ENCODE measurements at regions not wholly inside any gene's neighbourhood (a gene's known extent, or its start where the extent isn't known, plus 50 kb on each side); places are given as distances from the start of the nearest gene placed in this dataset.
A peak's percentile ranks its signal among the peaks of the same experiment; 100 is the strongest.

DNA sequence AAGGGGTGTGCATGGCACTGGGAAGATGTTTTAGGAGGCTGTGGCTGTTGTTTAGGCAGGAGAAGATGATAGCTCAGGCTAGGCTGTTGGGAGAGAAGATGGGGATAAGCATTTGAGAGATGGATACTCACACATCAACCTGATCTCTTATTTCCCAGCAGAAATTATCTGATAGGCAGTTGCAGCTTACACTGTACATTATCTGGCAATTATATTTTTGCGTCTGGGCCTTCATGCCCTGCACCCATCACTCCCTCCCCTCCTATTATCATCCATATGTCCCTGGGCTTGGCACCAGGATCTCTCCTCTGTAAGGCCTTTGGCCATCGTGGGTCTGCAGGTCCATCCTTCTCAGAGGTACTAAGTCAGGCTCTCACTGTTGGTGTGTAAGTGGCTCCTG is 401.0 kb upstream of the EEF2KMT start:
- Mint-ChIP-seq H3K9me3 (peaks cover 0 to 7% of the 10 kb centered on the region in 2 donors), H3K27me3 (peaks cover under 1% of the 10 kb centered on the region), H3K27ac (no peak overlapping the region), H3K4me1 (no peaks in the 10 kb centered on the region), H3K4me3 (no peak overlapping the region)
- DNase-seq = no peak
- ATAC-seq = no peak

DNA sequence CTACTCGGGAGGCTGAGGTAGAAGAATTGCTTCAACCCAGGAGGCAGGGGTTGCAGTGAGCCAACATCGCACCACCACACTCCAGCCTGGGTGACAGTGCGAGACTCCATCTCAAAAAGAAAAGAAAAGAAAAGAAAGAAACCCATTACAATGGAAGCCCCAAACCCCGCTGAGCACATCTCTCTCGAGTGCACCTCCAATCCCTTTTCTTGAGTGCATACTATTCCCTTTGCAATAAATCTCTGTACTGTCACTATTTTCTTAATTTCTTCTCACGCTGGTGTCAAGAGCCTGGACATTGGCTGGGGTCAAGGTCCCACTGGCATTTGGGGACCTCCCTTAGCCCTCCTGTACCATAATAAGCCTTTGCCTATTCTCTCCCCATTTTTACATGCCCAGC is 398.4 kb upstream of the EEF2KMT start:
- Mint-ChIP-seq H3K9me3 (peaks cover 0 to 7% of the 10 kb centered on the region in 2 donors), H3K4me3 (no peak overlapping the region), H3K27me3 (peaks cover 5% of the 10 kb centered on the region), H3K4me1 (no peaks in the 10 kb centered on the region), H3K27ac (no peak overlapping the region)
- ATAC-seq (no peak), DNase-seq (no peak)

DNA sequence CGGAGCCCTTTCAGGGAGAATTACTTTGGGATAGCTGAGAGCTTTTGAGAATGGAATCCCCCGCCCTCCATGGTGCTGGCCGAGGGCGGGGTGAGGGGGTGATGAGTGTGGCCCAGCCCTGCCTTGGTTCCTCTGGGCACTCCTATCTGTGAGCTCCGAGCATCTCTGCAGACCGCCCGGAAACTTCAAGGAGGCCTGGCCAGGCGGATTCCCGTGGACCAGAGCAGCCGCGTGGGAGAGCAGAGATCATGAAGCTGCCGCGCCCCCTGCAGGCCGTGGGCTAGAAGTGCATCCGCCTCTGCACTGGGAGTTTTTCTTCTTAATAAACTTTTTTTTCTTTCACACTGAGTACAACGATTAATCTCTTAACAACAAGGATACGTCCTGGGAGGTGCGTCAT is 392.9 kb upstream of the EEF2KMT start:
- Mint-ChIP-seq H3K27ac (no peak overlapping the region), H3K9me3 (no peaks in the 10 kb centered on the region), H3K4me3 (no peak overlapping the region), H3K4me1 (no peaks in the 10 kb centered on the region), H3K27me3 (peaks cover 5% of the 10 kb centered on the region)
- ATAC-seq (no peak), DNase-seq (peak; percentile 2 to 19)

DNA sequence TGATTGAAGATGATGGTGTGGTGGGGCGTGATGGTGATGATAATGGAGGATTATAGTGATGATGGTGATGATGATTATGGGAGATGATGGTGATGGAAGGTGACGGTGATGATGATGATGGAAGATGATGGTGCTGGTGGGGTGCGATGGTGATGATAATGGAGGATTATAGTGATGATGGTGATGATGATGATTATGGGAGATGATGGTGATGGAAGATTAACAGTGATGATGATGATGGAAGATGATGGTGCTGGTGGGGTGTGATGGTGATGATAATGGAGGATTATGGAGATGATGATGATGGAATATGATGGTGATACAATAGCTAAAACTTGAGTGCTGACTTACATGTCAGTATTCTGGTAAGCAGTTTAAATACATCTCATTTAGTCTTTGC is 391.0 kb upstream of the EEF2KMT start:
- H3K4me1 Mint-ChIP-seq = no peaks in the 10 kb centered on the region
- ATAC-seq (no peak), DNase-seq (no peak)
- no peak overlapping the region for H3K4me3 Mint-ChIP-seq
- no peaks in the 10 kb centered on the region for H3K9me3 Mint-ChIP-seq
- no peak overlapping the region for H3K27ac Mint-ChIP-seq
- peaks cover 5% of the 10 kb centered on the region for H3K27me3 Mint-ChIP-seq

DNA sequence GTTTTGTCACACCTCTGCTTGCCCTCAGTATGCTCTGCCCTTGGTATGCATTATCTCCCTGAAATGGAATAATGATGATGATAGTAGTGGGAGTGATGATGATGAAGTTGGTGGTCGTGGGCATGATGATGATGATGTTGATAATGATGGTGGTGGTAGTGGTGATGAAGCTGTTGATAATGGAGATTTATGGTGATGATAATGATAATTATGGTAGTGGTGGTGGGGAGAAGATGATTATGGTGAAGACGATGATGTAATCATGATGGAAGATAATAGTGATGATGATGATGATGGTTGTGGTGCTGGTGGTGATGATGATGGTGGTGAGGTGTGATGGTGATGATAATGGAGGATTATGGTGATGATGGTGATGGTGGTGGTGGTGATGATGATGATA is 390.1 kb upstream of the EEF2KMT start:
- no peaks in the 10 kb centered on the region for H3K4me1 Mint-ChIP-seq
- DNase-seq (no peak), ATAC-seq (no peak)
- H3K27ac Mint-ChIP-seq = no peak overlapping the region
- H3K27me3 Mint-ChIP-seq = no peaks in the 10 kb centered on the region
- H3K4me3 Mint-ChIP-seq = no peak overlapping the region
- no peaks in the 10 kb centered on the region for H3K9me3 Mint-ChIP-seq

DNA sequence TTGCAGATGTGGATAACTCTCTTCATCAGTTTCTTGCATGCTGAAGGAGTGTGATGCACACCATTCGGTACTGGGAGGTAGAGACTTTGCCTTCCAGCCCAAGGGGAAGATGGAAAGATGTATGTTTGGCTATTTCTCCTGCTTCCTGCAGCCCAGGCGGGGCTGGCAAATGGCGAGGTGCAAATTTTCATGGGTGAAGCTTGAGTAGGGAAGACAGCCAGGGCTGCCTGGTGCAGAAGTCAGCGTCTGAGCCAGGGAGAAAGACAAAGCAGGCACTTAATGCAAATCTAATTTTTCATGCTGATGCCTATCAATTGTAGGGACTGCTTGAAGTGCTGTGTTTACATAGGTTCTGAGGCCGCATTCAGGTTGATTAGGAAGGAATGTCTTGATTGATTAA is 384.7 kb upstream of the EEF2KMT start:
- no peak for ATAC-seq
- Mint-ChIP-seq H3K4me1 (no peaks in the 10 kb centered on the region), H3K27ac (no peak overlapping the region), H3K27me3 (no peaks in the 10 kb centered on the region), H3K4me3 (no peak overlapping the region), H3K9me3 (no peaks in the 10 kb centered on the region)
- no peak for DNase-seq

DNA sequence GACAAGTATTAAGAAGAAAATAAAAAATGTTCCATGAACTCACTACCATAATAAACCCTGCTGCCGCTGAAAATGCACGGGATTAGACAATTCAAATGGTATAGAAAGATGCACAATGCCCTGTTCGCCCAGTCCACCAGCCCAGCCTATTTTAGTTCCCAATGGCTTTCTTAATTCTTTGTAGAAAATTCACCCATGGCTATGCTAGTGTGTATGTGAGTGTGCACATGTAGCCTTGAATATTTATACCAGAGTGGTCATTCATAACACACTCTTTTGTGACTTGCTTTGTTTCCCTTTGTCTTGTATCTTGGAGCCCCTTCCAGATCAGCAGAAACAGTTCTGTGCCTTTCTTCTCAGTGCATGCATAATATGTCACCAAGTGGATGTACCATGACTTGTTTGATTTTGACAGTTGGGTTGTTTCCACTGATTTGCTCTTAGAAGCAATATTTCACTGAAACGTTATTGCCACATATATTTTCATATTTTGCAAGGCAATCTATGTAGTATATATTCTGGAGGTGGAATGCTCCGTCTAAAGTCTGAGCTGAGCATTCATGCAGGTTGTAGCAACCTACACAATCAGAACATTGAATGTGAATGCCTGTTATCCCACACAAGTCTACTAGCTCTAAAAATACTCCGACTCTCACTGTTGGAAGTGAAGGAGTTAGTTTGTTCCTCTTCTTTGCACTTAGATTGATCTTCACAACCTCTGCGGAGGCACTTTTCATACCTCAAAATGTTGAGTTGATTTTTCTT is 383.0 kb upstream of the EEF2KMT start:
- no peaks in the 10 kb centered on the region for H3K4me1 Mint-ChIP-seq
- DNase-seq (no peak), ATAC-seq (no peak)
- no peaks in the 10 kb centered on the region for H3K9me3 Mint-ChIP-seq
- H3K27me3 Mint-ChIP-seq = no peaks in the 10 kb centered on the region
- no peak overlapping the region for H3K4me3 Mint-ChIP-seq
- no peak overlapping the region for H3K27ac Mint-ChIP-seq

DNA sequence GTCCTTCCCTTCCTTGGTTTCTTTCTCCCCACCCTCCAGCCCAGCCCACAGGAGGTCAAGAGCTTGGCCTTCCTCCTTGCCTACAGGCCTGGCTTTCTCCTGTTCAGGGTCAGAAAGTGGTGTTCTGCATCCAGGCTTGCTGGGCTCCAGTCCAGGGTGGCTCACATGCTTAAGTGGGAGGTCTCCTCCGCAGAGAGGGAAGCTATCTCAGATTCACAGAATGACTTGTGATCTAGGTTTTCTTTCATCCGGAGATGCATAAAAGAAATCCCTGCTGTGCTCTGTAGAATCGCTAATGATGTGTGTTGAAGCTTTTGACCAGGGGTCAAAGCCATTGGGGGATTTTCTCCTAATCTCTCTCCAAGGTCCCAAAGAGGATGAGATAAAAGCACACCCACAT is 382.3 kb upstream of the EEF2KMT start:
- Mint-ChIP-seq H3K4me3 (no peak overlapping the region), H3K9me3 (no peaks in the 10 kb centered on the region), H3K27ac (no peak overlapping the region), H3K27me3 (no peaks in the 10 kb centered on the region), H3K4me1 (no peaks in the 10 kb centered on the region)
- no peak for DNase-seq
- ATAC-seq = no peak

DNA sequence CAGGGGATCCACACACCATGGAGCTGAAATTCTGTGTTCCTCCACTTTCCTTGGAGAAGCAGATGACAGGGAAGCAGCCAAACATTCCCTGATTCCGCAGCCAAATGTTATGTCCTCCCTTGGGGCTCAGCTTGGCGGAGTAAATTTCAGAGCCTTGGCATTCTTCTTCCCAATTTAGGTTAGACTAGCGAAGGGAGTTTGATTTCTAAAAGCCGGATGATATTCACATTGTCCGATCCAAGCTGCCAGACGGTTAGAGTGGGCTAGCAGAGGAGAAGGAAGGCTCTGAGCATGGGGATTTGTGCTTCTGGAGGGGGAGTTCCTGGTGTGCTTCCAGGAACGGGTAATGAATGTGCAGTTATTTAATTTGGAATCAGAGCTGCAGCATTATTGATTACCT is 380.4 kb upstream of the EEF2KMT start:
- Mint-ChIP-seq H3K9me3 (no peaks in the 10 kb centered on the region), H3K4me3 (no peak overlapping the region), H3K27me3 (peaks cover 1% of the 10 kb centered on the region), H3K27ac (no peak overlapping the region), H3K4me1 (no peaks in the 10 kb centered on the region)
- no peak for ATAC-seq
- no peak for DNase-seq

DNA sequence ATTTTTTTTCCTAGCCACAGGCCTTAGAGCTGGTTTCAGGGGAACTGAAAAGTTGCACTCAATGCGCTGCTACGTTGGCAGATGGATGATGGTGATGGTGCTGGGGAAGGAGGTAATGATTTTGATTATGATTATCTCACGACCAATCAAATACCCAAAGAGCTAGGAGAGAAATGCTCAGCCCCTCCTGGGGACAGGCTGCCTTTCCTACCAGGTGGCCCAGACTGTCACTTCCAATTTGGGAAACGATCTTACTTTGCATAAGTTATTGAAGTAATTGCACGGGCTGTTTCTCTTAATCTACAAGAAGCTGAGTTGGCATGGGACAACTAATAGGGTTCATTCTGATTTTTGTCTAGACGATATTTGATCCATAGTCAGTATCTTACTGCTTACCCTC is 379.7 kb upstream of the EEF2KMT start:
- Mint-ChIP-seq H3K27me3 (peaks cover 9% of the 10 kb centered on the region), H3K4me3 (no peak overlapping the region), H3K27ac (no peak overlapping the region), H3K4me1 (no peaks in the 10 kb centered on the region), H3K9me3 (no peaks in the 10 kb centered on the region)
- DNase-seq (no peak), ATAC-seq (no peak)

DNA sequence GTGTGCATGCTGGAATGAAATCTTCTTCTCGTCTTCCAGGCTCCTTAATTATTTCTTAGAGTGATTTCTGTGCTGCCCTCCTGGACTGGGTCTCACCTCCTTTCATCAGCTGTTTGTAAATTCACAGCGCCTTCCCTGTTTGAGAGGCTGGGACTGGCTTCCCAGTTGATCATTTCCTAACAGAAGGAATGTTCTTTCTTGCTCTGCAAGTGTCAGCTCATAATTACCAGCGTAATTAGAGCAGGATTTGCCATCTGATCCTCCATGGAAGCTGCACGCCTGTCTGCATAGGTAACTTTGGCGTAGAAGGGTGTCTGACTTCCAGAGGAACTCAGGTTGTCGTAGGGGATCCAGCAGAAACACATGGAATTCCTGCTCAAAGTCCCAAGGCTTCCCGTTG is 375.0 kb upstream of the EEF2KMT start:
- no peak overlapping the region for H3K27ac Mint-ChIP-seq
- DNase-seq = no peak
- no peak overlapping the region for H3K4me3 Mint-ChIP-seq
- peaks cover 17% of the 10 kb centered on the region for H3K27me3 Mint-ChIP-seq
- no peaks in the 10 kb centered on the region for H3K9me3 Mint-ChIP-seq
- ATAC-seq = no peak
- H3K4me1 Mint-ChIP-seq = no peaks in the 10 kb centered on the region

DNA sequence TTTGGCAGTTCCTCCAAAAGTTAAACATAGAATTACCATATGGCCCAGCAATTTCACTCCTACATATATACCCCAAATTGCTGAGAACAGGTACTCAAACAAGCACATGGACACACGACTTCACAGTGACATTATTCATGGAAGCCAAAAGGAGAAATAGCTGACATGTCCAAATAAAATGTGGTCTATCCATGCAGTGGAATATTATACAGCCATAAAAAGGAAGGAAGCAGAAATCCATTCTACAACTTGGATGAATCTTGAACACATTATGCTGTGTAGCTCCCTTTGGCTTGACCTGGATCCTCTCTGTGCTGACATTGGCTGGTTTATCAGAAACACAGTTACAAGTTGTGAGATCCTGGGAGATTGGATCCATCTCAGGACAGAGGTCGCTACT is 370.9 kb upstream of the EEF2KMT start:
- Mint-ChIP-seq H3K27ac (no peak overlapping the region), H3K9me3 (no peaks in the 10 kb centered on the region), H3K4me1 (no peaks in the 10 kb centered on the region), H3K4me3 (no peak overlapping the region), H3K27me3 (peaks cover 17% of the 10 kb centered on the region)
- DNase-seq (no peak), ATAC-seq (no peak)

DNA sequence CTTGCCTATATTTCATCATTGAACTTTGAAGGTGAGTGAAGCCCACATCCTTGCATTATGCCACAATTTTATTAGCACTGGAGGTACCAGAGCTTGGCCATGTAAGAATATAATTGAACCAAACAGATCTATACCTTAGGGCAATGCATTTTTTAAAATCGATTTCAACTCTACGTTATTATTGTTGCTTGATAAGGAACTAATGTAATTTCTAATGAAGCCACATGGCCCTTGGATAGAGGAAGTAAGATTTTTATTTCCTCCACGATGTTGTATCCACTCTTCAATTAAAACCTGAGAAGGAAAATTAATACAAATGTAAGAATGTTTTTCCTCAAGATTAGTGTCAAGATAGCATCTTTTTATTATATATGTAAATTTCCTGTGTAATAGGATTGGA is 370.0 kb upstream of the EEF2KMT start:
- Mint-ChIP-seq H3K27ac (no peak overlapping the region), H3K27me3 (peaks cover 11% of the 10 kb centered on the region), H3K4me3 (no peak overlapping the region), H3K4me1 (no peaks in the 10 kb centered on the region), H3K9me3 (no peaks in the 10 kb centered on the region)
- ATAC-seq (no peak), DNase-seq (no peak)

DNA sequence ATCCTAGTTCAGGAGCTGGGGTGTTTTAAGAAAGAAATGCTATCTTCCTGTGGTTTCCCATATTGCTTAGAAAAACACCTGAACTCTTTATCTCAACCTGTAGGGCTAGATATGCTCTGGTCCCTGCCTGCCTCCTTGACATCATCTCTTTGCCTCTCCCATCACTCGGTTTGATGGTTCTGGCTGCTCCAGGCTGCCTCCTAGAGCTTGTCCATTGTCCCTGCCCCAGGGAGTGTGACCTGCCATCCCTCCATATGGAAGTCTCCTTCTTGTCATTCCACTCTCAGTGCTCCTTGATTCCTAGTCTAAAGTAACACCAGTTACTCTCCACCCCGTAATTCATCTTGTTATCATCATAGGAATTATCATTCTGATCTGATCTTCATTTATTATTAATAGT is 369.0 kb upstream of the EEF2KMT start:
- Mint-ChIP-seq H3K9me3 (no peaks in the 10 kb centered on the region), H3K27ac (no peak overlapping the region), H3K4me1 (no peaks in the 10 kb centered on the region), H3K27me3 (peaks cover under 1% of the 10 kb centered on the region), H3K4me3 (no peak overlapping the region)
- DNase-seq = no peak
- ATAC-seq = no peak

DNA sequence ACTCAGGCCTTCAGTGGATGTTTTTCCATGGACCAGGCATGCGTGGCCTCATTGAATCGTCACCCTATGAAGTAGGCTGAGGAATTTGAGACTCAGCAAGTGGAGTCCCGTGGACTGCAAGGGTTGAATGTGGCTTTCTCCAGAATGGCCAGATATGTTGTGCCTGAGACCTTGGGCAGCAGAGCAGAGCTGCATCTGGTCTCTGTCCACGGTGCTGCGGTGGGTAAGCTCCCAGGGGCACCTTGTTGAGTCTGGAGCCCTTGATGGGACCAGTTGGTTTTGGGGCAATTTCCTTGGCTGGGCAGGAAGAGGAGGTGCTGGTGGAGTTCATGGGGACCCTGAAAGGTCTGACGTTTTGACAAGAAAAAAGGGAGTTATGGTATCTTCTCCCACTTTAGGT is 368.1 kb upstream of the EEF2KMT start:
- Mint-ChIP-seq H3K27me3 (no peaks in the 10 kb centered on the region), H3K4me3 (no peak overlapping the region), H3K27ac (no peak overlapping the region), H3K4me1 (no peaks in the 10 kb centered on the region), H3K9me3 (no peaks in the 10 kb centered on the region)
- ATAC-seq (no peak), DNase-seq (no peak)

DNA sequence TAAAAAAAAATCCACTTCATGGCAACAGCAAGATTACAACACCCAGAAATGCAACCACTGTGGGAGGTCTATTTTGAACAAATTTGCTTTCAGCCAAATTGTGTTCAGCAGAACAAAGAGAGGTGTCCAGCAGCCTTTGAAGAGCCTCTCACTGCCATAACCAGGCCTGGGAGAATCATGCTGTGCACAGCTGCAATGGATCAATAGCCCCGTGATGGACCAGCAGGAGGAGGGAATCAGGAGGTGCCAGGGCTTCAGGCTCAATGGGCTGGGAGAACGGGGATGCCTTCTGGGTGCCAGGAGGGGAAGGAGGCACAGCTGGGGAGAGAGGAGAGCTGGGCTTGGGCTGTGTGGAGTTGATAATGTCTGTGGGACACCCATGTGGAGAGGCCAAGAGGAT is 366.2 kb upstream of the EEF2KMT start:
- no peaks in the 10 kb centered on the region for H3K4me1 Mint-ChIP-seq
- no peaks in the 10 kb centered on the region for H3K27me3 Mint-ChIP-seq
- no peak overlapping the region for H3K27ac Mint-ChIP-seq
- no peak for ATAC-seq
- no peak for DNase-seq
- no peaks in the 10 kb centered on the region for H3K9me3 Mint-ChIP-seq
- no peak overlapping the region for H3K4me3 Mint-ChIP-seq

DNA sequence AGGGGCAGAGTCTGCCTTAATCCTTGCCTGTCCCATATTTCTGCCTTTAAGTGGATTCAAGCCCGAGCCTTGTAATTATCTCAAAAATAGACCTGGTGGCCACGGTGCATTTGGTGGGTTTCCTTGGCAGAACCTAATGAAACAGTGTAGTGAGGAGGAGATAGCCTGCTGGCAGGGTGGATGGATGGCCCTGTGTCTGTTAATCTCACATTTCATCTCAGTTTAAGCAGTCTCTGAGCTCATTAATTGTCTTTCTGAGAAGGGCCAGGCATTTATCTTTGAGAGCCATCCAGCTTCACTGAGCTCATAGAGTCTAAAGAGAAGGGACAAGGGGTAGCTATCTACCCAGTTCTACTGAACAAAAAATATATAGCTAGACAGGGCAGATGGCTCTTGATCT is 364.0 kb upstream of the EEF2KMT start:
- Mint-ChIP-seq H3K27ac (no peak overlapping the region), H3K27me3 (no peaks in the 10 kb centered on the region), H3K9me3 (no peaks in the 10 kb centered on the region), H3K4me1 (no peaks in the 10 kb centered on the region), H3K4me3 (no peak overlapping the region)
- DNase-seq = no peak
- no peak for ATAC-seq
